MM.1S (cell line): ENCODE measurements at regions not wholly inside any gene's neighbourhood (a gene's known extent, or its start where the extent isn't known, plus 50 kb on each side); places are given as distances from the start of the nearest gene placed in this dataset.

ENCODE experiments used
- DNase-seq: peaks from one replicate; pipeline ENCODE4 v3.0.0-alpha.2; 2015
- H2AFZ ChIP-seq: fragments of 300-600 bp; sonication (generic); 2 replicates; pipeline ENCODE4 v1.6.0; 2016; ENCODE audit warnings: antibody characterized with exemption, low read length
- H3F3A ChIP-seq: fragments of 300-600 bp; sonication (generic); 2 replicates; pipeline ENCODE4 v1.6.1; 2016; ENCODE audit warnings: mild to moderate bottlenecking, antibody characterized with exemption, low read length, moderate library complexity, mixed read lengths; ENCODE audit not compliant: insufficient read depth
- H3K27ac ChIP-seq: fragments of 300-600 bp; sonication (generic); 2 replicates; pipeline ENCODE4 v1.5.1; 2016; ENCODE audit warnings: mild to moderate bottlenecking, low read length
- H3K27me3 ChIP-seq: fragments of 300-600 bp; sonication (generic); replicated peaks from 2 replicates; pipeline ENCODE4 v1.6.0; 2016; ENCODE audit warnings: low read length; ENCODE audit not compliant: insufficient read depth
- H3K36me3 ChIP-seq: fragments of 300-600 bp; sonication (generic); replicated peaks from 2 replicates; pipeline ENCODE4 v1.6.1; 2016; ENCODE audit warnings: mild to moderate bottlenecking, low read length, mixed read lengths; ENCODE audit not compliant: insufficient read depth
- H3K4me1 ChIP-seq: fragments of 300-600 bp; sonication (generic); 2 replicates; pipeline ENCODE4 v1.6.1; 2016; ENCODE audit warnings: low read length, mixed read lengths
- H3K4me2 ChIP-seq: fragments of 300-600 bp; sonication (generic); 2 replicates; pipeline ENCODE4 v1.6.0; 2016; ENCODE audit warnings: low read depth, low read length
- H3K4me3 ChIP-seq: fragments of 300-600 bp; sonication (generic); 2 replicates; pipeline ENCODE4 v1.5.1; 2016; ENCODE audit warnings: low read length, mixed read lengths
- H3K79me2 ChIP-seq: fragments of 300-600 bp; sonication (generic); 2 replicates; pipeline ENCODE4 v1.6.1; 2016; ENCODE audit warnings: mixed run types, low read length, mixed read lengths
- H3K9ac ChIP-seq: fragments of 300-600 bp; sonication (generic); 2 replicates; pipeline ENCODE4 v1.6.1; 2016; ENCODE audit warnings: low read length, mixed read lengths
- H3K9me2 ChIP-seq: fragments of 300-600 bp; sonication (generic); replicated peaks from 2 replicates; pipeline ENCODE4 v1.6.1; 2016; ENCODE audit warnings: mild to moderate bottlenecking, low read length, mixed read lengths; ENCODE audit not compliant: insufficient read depth
- H3K9me3 ChIP-seq: fragments of 300-600 bp; sonication (generic); replicated peaks from 2 replicates; pipeline ENCODE4 v1.6.1; 2016; ENCODE audit warnings: mild to moderate bottlenecking, low read length, mixed read lengths; ENCODE audit not compliant: insufficient read depth
- H4K20me1 ChIP-seq: fragments of 300-600 bp; sonication (generic); 2 replicates; pipeline ENCODE4 v1.6.1; 2016; ENCODE audit warnings: mild to moderate bottlenecking, low read length, moderate library complexity, mixed read lengths; ENCODE audit not compliant: insufficient read depth
- CTCF ChIP-seq: fragments of 300-600 bp; sonication (generic); IDR thresholded peaks from 2 replicates; pipeline ENCODE4 v1.5.1; 2016; ENCODE audit warnings: antibody characterized with exemption, low read length, mixed read lengths
- EZH2 ChIP-seq: fragments of 300-600 bp; sonication (generic); optimal IDR thresholded peaks from 2 replicates; pipeline ENCODE3; 2017; ENCODE audit warnings: low read depth, mild to moderate bottlenecking, antibody characterized with exemption, low read length, mixed read lengths
- EZH2phosphoT487 ChIP-seq: fragments of 300-600 bp; sonication (generic); IDR thresholded peaks from 2 replicates; pipeline ENCODE4 v1.6.1; 2018; ENCODE audit warnings: antibody characterized with exemption, low read length

- Histone ChIP-seq H2AFZ (no peak overlapping the region), H3K27ac (no peak overlapping the region), H3K79me2 (no peaks in the 10 kb centered on the region), H3K36me3 (no peaks in the 10 kb centered on the region), H3K9me3 (no peaks in the 10 kb centered on the region), H3K9ac (no peak overlapping the region), H3K9me2 (no peaks in the 10 kb centered on the region), H3K4me3 (no peak overlapping the region), H3K4me1 (no peaks in the 10 kb centered on the region), H3K4me2 (no peak overlapping the region), H3F3A (no peaks in the 10 kb centered on the region), H4K20me1 (no peaks in the 10 kb centered on the region), H3K27me3 (peaks cover 96% of the 10 kb centered on the region)
- DNase-seq = no peak
- TF ChIP-seq EZH2 (no peak), EZH2phosphoT487 (no peak), CTCF (no peak)
These were observed 151.5 kb downstream of the CTTN start for GRCh38 chr11:70549796-70550195.

- Histone ChIP-seq H3K4me1 (no peaks in the 10 kb centered on the region), H3K27ac (no peak overlapping the region), H3K79me2 (no peaks in the 10 kb centered on the region), H3K9ac (no peak overlapping the region), H3F3A (no peaks in the 10 kb centered on the region), H2AFZ (no peak overlapping the region), H3K4me3 (no peak overlapping the region), H3K9me2 (no peaks in the 10 kb centered on the region), H3K4me2 (no peak overlapping the region), H3K27me3 (peaks cover 96% of the 10 kb centered on the region), H3K36me3 (no peaks in the 10 kb centered on the region), H4K20me1 (no peaks in the 10 kb centered on the region), H3K9me3 (no peaks in the 10 kb centered on the region)
- TF ChIP-seq EZH2 (no peak), CTCF (no peak), EZH2phosphoT487 (no peak)
- DNase-seq = no peak
These were observed 152.3 kb downstream of the CTTN start for GRCh38 chr11:70550456-70551195.

GRCh38 chr11:70551351-70552166 lies 153.2 kb downstream of the CTTN start:
- Histone ChIP-seq H3K79me2 (no peaks in the 10 kb centered on the region), H3K9ac (no peak overlapping the region), H3F3A (no peaks in the 10 kb centered on the region), H3K4me3 (no peak overlapping the region), H3K4me1 (no peaks in the 10 kb centered on the region), H3K4me2 (no peak overlapping the region), H3K36me3 (no peaks in the 10 kb centered on the region), H4K20me1 (no peaks in the 10 kb centered on the region), H3K27ac (no peak overlapping the region), H3K9me3 (no peaks in the 10 kb centered on the region), H3K27me3 (peaks cover 98% of the 10 kb centered on the region), H3K9me2 (no peaks in the 10 kb centered on the region), H2AFZ (no peak overlapping the region)
- TF ChIP-seq EZH2phosphoT487 = no peak
- TF ChIP-seq CTCF = no peak
- TF ChIP-seq EZH2 = no peak
- DNase-seq = no peak
